Glomerular endothelial cell (primary cell): ENCODE measurements at regions not wholly inside any gene's neighbourhood (a gene's known extent, or its start where the extent isn't known, plus 50 kb on each side); places are given as distances from the start of the nearest gene placed in this dataset.

Experiments
- DNase-seq: peaks from one replicate; pipeline ENCODE4 v3.0.0-alpha.2; 2011; ENCODE audit warnings: low read depth, low spot score; ENCODE audit errors: extremely low read depth

DNA sequence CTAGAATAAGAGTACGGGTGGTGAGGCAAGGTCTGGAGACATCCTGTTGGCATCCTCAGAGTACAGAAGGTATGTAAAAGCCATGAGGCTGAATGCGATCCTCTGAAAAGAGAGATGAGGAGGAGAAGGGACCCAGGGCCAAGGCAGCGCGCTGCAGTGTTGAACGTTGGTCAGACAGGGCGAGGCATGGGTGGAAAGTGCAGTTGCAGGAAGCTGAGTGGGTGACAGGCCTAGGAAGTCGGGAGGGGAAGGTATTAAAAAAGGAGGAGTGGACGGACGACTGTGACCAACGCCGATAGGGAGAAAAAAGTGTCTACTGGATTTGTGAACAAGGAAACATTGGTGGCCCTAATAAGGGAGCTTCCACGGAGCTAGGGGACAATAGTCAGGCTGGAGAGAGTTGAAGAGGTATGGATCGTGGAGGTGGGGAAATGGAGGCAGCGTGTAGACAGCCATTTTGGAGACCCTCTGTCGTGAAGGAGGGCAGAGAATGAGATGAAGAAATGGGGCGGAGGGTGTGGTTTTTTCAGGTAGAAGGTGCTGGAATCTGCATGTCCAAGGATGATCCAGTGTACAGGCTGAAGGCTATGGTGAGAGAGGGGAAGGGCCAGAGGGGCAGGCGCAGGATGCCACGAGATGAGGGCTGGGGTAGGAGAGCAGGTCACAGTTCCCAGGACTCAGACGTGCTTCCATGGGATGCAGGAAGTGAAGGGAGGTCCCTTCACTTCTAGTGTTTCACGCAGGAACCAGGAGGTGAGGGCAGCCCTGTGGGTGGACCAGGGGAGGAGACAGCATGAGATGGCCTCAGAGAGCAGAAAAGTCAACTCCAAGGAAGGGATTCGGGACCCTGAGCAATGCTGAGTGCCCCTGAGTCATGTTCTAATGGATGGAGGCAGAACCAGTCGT lies 115.9 kb downstream of the ASB7 start:
- no peak for DNase-seq

DNA sequence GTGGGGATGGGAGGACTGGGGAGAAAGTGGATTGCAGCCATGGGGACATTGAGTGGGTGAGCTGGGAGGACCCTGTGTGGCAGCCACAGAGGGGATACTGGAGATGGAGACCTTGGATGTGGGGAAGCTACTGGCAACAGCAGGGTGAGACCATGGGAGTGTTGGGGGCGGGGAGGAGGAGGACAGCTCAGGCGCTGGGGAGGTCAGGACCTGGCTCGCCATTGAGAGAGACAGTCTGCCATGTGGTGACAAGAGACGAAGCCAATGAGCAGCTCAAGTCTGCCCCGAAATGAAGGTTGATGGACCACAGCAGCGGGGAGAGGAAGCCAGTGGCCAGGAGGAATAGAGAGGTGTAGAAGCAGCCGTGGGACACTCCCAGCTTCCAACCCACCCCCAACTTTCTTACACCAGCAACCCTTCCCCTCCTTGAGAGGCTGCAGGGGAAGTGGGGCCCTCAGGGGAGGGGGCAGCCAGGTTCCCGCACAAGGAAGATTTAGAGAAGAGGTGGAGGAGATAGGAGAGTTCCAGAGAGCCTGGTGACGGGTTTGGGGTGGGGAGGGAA lies 118.1 kb downstream of the ASB7 start:
- no peak for DNase-seq

DNA sequence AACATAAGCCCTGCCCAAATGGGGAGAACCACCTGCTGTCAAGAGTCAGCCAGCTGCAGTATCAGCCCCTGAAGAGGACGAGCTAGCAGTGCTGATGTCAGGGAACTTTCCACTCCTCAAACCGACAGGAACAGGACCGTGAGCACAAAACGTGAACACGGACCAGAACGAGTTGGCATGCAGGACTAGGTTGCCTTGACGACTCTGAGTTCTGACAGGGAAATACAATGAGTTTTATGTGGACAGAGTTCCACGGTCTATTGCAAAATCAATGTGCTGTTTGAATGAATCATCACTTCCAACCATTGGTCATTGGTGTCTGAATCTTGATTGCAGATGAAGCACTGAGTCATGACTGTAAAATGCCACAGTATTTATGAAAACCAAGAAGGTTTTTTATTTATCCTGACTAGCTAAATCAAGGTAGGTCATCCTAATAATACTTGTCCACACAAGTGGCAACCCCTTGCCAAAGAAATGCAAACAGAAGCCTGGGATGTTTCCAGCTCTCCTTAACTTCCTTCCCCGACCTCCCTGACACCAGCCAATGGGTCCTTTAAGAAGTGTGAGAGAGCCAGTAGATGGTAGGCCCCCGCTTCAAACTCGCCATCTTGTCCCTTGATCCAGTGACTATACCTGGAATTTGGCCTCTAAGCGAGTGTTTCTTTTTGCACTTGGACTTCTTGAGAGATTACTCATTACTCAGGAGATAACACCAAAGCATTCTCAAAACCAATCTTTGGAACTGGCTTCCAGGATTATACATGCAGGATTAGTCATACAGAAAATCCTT lies 119.6 kb downstream of the ASB7 start:
- DNase-seq, result peak; percentile 72

DNA sequence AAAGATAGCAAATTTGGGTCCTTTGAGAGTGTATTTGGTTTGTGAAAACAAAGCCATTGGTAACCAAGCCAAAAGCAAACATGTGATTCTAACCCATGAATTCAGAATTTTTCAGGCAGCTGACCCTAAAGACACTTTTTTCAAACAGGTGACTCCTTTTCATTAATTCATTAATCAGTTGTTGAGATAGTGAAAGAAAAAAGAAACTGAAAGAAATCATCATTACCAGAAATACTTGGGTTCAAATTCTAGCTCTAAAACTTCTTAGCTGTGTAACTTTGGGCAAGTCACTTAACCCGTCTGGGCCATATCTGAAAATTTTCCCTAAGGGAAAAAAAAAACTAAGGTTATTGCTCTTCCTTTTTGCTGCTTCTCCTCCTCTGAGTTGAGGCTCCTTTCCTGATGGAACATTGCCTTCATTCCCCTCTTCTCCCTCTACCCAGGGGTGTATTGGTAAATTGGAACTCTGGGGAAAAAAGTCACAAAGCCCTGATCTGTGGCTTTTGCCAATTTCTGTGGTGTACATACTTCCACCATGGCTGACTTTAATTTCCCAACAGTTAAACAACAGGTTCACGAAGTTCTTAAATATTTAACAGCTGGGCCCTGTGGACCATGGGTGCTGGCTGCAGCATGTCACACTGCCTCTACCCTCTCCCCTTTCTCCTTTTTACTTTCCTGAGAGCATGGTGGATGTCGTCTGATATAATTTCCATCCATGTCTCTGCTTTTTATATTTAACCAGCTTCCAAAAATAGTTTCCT lies 120.3 kb downstream of the ASB7 start:
- no peak for DNase-seq

DNA sequence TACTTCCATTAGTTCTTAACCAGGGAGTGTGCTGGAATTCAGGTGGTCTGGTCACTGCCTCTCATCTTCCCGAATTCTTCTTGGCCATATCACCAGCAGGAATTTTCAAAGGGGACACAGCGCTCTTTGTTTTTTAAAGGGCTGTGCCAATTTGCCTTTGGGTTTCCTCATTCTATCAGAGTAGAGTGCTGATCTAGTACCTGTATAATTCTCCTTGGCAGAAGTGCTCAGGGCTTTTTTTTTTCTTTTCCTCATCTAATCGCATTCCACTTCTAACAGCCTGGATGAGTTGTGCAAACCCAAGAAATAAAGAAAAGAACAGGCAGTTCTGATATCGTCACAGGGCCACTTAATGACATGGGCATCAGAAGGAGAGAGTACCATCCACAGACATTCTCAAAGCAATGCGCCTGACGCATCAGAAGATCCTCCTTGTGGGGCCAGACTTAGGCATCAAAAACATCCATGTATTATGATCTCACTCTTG lies 121.0 kb downstream of the ASB7 start:
- DNase-seq, result no peak

DNA sequence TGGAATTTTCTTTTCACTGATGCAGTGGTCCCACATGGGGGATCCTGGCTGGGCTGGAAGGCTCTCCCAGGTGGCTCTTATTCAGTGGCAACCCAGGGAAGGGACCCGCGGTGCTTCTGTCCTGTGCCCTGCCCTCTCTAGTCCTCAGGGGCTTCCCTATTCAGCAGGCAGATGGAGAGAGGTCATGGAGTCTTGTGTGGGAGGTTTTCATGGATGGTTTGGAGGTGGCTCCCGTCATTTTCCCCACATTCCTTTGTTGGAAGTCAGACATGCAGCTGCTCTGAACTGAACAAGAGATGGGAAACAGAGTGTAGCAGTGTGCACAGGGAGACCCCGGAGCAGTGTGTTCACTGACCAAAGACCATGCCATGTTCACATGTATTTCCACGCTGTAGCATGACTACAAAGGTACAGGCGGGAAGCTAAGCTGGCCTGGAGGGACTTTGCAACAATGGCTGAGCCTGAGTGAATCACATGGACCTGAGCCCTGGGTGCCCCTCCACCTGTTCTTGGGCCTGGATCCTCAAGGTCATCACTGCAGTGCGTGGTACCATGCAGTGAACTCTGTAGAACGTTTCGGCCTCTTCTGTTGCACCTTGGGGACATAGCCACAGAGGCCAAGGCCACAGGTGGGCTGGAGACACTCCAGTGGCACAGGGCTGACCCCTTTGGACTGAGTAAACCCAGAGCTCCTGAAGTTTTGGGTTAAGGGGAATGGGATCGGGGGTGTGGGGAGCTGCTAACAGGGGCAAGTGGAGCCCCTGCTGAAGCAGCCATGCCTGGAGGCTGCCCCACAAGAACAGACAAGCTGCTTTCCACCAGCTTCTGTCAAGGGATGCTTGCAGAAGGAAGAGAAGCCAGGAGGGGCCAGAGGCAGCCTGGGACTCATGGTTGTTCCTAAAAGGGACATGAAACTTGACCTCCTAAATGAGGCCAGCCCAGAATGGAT lies 123.0 kb downstream of the ASB7 start:
- DNase-seq, result no peak

DNA sequence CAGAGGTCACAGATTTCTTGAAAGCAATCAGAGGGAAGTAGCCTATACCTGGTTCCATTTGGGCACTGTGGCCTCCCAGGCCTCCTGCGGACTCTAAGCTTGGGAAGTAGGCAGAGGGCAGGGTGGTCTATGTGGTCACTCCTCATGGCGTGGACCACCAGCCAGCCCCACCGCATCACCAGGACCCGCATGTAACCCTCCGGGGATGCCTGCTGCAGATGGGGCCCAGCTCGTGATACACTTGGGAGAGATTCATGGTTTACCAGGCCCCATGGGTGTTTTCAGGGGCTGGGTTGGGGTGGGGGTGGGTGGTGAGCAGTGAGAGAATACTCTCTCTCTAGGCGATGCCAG lies 123.7 kb downstream of the ASB7 start:
- no peak for DNase-seq

DNA sequence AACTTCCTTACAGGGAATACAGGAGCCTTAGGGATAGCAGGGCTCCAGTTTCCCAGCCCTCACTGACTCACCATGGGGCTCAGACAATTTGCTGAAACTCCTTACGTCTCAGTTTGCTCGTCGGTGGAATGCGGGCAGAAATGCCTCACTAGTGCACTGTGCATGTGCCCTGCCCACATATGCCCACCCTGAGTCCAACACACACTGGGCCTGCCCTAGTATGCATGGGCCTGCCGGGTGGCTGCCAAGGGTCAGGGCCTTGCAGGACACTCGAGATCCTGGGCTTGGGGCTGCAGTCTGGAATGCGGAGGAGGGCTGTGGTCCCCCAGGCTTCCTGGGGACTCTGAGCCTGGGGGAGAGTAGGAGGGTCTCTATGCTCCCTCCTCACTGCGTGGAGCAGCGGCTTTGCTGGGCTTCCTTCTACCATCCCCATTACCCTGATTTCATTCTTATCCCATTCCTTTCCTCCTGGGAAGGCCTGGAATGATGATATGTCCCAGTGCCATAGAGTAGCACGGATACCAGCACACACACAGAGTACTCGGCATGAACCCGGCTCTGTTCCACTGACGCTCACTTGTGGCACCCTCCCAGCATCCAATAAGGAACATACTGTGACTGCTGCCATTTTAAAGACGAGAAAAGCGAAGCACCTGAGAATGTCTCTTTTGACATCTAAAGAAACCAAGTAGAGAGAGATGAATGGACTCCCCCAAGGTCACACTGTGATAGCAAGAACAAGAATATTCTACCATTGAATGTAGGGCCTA lies 124.2 kb downstream of the ASB7 start:
- no peak for DNase-seq

DNA sequence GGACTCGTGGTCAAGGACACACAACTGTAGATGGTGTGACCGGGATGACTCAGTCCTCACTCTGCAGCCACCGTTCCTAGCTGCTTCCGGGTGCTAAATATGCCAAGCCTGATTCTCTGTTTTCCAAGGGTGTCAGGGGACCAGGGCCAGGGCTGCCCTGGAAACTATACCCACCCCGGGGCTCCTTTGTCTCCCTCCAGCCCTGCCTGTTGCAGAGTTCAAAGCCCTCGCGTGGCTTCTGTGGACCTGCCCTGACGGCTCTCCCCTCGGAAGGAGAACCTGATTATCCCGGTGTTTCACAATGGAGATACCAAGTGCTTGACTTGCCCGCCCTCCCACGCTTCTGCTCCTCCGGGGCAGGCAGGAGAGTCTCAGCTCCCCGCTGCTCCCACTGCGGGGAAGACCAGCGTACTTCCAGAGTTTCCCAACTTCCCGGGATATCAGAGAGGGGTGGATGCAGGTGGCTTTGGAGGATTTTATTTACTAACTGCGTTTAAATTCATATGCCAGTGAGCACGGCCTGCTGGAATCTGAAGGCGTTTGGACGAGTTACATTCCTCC lies 125.0 kb downstream of the ASB7 start:
- no peak for DNase-seq

DNA sequence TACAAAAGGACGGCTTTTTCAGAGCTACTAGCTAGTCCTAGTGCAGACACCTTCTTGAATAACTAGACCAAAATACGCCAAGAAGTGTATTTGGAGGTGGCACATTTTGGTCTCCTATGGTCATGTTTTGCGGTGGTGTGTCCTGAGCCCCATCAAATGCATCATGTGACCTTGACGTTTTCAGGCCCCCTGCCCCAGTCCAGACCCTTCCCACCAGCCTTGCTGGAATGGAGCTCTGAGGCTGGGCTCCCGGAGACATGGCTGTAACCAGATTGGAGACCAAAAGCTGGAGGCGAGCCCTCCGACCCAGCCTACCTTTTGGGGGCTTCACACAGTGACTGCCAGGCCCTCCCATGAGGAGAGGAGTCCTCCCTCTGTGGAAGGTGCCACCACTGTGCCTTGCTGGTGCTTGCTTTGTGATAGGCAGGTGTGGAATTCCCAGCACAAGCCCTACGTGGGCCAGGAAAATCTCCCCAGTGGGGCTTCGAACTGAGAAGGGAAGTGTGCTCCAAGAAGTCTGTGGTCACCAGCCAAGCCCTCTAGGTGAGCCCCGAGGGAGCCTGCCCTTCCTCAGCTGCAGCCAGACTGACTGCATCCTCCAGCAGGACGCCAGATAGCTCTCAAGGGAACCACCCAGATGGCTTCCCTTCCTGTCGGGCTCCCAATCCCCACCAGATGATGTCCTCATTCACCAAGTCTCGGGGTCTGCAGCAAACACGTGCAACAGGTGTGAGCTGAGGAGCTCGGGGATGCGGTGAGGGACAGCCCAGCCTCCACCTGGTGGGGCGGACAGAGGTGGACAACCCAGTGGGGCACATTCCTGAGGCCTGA lies 126.2 kb downstream of the ASB7 start:
- DNase-seq, result no peak

DNA sequence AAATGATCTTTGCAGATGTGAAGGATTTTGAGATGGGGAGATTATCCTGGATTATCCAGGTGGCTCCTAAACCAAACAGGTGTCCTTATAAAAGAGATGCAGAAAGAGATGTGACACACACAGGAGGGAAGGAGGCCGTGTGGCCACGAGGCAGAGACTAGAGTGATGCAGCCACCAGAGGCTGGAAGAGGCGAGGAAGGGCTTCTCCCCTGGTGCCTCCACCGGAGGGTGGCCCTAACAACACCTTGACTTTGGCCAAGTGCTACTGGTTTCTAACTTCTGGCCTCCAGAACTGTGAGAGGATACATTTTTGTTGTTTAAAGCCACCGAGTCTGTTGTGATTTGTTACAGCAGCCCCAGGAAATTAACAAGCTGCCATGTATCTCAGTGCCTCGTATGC lies 127.1 kb downstream of the ASB7 start:
- DNase-seq, result no peak

DNA sequence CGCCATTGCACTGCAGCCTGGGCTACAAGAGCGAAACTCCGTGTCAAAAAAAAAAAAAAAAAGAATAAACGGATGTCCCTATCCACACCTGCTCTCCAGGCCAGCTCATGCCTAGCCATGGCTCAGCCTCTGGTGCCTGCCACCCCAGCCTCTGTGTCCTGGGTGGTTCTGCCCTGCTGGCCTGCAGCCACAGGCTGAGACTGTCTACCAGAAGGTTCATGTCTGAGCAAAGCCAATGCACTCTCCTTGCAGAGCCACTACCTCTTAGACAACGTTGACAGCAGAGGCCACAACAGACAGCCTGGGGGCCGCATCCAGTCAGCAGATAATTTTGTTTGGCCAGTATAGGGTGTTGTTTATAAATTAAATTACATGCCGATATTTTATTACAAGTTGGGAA lies 127.7 kb downstream of the ASB7 start:
- no peak for DNase-seq

DNA sequence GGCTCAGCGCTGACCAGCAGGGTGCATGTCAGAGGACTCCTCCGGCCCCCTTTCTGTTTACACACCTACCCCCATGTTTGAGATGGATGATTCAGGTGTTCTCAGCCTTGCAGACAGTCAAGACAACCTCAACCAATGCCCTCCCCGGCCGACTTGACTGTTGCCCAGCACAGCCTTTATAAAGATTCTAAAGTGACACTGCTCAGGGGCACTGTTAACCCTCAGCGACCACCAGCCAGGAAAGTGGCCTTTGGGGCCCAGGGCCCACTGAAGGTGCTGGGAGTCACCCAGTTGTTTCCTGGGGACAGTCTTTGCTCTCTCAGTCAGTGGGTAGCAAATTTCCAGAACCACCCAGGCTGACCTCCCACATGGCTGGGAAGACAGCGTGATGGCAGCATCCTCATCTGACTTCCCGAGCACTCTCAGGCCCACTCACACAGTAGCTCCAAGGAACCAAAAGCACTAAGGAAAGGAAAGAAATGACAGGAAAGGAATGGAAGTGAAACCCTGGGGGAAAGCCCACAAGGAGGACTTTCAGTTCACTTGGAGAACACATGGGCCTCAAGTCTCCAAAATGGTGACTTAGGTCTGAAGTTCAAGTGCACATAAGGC lies 128.4 kb downstream of the ASB7 start:
- no peak for DNase-seq

DNA sequence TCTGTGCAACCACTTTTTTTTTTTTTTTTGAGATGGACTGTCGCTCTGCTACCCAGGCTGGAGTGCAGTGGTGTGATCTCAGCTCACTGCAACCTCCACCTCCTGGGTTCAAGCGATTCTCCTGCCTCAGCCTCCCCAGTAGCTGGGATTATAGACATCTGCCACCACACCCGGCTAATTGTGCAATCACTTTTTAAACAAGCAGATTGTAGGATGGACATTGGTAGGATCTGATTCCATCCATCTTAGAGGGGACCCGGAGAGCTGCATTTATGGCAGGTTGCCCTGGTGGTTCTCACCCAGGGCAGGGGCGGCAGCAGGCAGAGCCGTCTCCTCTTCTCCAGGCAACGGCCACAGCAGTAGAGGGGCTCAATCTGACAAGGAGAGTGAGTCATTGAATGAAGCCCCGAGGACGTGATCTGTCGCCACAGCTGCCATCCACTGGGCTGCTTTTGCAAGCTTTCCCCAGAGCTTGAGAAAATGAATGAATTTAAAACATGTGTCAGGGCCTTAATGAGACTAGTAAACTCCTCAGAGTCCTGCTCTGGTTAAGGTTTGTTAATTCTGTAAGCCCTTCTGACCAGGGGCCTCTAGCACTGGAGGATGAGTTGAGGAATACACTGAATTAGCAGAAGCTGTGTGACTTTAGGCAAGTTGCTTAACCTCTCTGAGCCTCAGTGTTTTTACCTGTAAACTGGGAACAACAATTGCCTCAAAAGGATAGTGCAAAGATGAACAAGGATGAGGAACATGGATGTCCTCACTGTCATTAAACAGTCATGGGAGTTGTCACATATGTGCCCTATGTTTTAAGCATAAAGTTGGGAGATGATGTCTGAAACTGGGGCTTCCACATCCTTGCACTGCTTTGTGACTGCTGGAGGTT lies 129.1 kb downstream of the ASB7 start:
- DNase-seq, result no peak

DNA sequence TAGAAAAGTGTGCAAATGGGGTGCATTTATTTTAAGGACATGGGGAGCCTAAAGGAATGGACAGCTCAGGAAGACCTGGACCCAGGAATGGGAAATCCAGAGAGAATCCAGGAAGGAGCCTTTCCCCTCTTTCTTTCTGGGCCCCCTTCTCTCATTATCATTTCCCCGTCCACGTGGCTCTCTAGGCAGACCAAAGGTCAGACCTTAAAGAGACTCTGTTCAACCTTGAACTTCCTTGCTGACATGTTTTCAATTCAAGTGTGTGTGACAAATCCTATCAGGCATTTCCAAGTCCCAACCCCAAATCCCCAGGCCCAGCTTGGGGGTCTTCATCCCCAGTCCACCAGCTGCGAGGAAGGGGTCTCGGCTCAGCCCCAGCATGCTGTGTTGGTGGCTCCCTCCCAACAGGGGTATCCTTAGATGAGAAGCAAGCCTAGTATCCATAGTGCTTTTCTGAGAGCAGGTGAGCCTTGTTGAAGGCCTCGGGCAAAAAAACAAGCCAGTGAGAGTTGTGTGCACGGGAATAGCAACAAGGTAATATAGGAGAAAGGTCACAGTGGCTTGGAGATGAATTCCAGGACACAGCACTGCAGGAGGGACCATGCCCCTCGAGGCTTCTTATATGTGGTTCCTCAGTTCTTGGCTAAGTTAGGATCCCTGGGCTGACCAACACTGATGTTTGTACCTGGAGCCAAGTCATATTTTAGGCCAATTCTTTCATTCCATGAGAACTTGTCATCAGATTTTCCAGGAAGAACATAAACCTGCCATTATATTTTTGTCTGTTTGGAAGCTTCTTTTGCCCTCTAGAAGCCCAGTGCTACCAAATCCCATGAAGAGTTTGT lies 130.0 kb downstream of the ASB7 start:
- no peak for DNase-seq
